ENCODE measurements at regions not wholly inside any gene's neighbourhood (a gene's known extent, or its start where the extent isn't known, plus 50 kb on each side); places are given as distances from the start of the nearest gene placed in this dataset.

GRCh38 chr17:79391376-79392233, 219.2 kb downstream of the RBFOX3 start:
- peak; percentile 30 for DNase-seq

- DNase-seq, result no peak
Observed at GRCh38 chr17:79389896-79390295, 221.0 kb downstream of the RBFOX3 start.

GRCh38 chr17:79388556-79389295, 222.1 kb downstream of the RBFOX3 start:
- DNase-seq, result peak; percentile 14

- no peak for DNase-seq
Observed at GRCh38 chr17:79387783-79388182, 223.1 kb downstream of the RBFOX3 start.

- DNase-seq, result no peak
Observed at GRCh38 chr17:79385962-79386563, 224.8 kb downstream of the RBFOX3 start.

GRCh38 chr17:79382313-79382712, 228.5 kb downstream of the RBFOX3 start:
- DNase-seq, result no peak

- no peak for DNase-seq
Observed at GRCh38 chr17:79379700-79380445, 231.0 kb downstream of the RBFOX3 start.

GRCh38 chr17:79377230-79377786, 233.5 kb downstream of the RBFOX3 start:
- DNase-seq, result no peak

- DNase-seq, result no peak
Observed at GRCh38 chr17:79374807-79375206, 236.0 kb downstream of the RBFOX3 start.

- no peak for DNase-seq
Observed at GRCh38 chr17:79374087-79374689, 236.7 kb downstream of the RBFOX3 start.

GRCh38 chr17:79372470-79373238, 238.2 kb downstream of the RBFOX3 start:
- DNase-seq, result no peak

- DNase-seq, result no peak
Observed at GRCh38 chr17:79371984-79372383, 238.9 kb downstream of the RBFOX3 start.

- no peak for DNase-seq
Observed at GRCh38 chr17:79370594-79370993, 240.3 kb downstream of the RBFOX3 start.

- DNase-seq, result no peak
Observed at GRCh38 chr17:79370126-79370525, 240.7 kb downstream of the RBFOX3 start.

GRCh38 chr17:79369532-79369931, 241.3 kb downstream of the RBFOX3 start:
- DNase-seq, result no peak

GRCh38 chr17:79369001-79369400, 241.8 kb downstream of the RBFOX3 start:
- no peak for DNase-seq

GRCh38 chr17:79368521-79368920, 242.3 kb downstream of the RBFOX3 start:
- no peak for DNase-seq

- no peak for DNase-seq
Observed at GRCh38 chr17:79366988-79367571, 243.8 kb downstream of the RBFOX3 start.

GRCh38 chr17:79365836-79366770, 244.7 kb downstream of the RBFOX3 start:
- DNase-seq, result no peak

- DNase-seq, result no peak
Observed at GRCh38 chr17:79365351-79365750, 245.5 kb downstream of the RBFOX3 start.
